ENCODE measurements at regions not wholly inside any gene's neighbourhood (a gene's known extent, or its start where the extent isn't known, plus 50 kb on each side); places are given as distances from the start of the nearest gene placed in this dataset.

GRCh38 chr20:3306068-3306467 is 67.1 kb upstream of the SLC4A11 start (continued):
- TF ChIP-seq ZNF462 (CRISPR knock-in tag; IDR thresholded peaks at IDR 0.05) (no peak), ZNF331 (CRISPR knock-in tag; IDR thresholded peaks at IDR 0.05; ENCODE audit: low read depth) (no peak), STAT1 (IDR thresholded peaks at IDR 0.05; ENCODE audit: unreplicated experiment) (no peak)

GRCh38 chr20:3304456-3304855 is 65.5 kb upstream of the SLC4A11 start:
- no peak for ATAC-seq
- no peaks in the 10 kb centered on the region for H3K36me3 ChIP-seq (ENCODE audit: insufficient read depth)
- H3K4me3 Mint-ChIP-seq, result no peak overlapping the region
- TF ChIP-seq ZNF114 (CRISPR knock-in tag; IDR thresholded peaks at IDR 0.05) (no peak), EZH2 (IDR thresholded peaks at IDR 0.05; ENCODE audit: low read depth, unreplicated experiment) (no peak), REST (IDR thresholded peaks at IDR 0.05; ENCODE audit: unreplicated experiment) (no peak), CTCF (conservative IDR thresholded peaks at IDR 0.05; ENCODE audit: low read depth in 2 of 2) (no peak)

More at GRCh38 chr20:3304456-3304855, 65.5 kb upstream of the SLC4A11 start:
- H3K4me1 ChIP-seq (ENCODE audit: insufficient read depth), result no peaks in the 10 kb centered on the region
- no peak overlapping the region for H3K27ac ChIP-seq (ENCODE audit: low read depth)
- no peaks in the 10 kb centered on the region for H3K9me3 Mint-ChIP-seq
- DNase-seq (ENCODE audit: low spot score), result no peak
- no peak overlapping the region for H3K4me2 ChIP-seq
- no peak overlapping the region for H2AFZ ChIP-seq
- no peaks in the 10 kb centered on the region for H3K36me3 Mint-ChIP-seq (ENCODE audit: low read depth)
- peaks cover 2% of the 10 kb centered on the region for H3K4me1 Mint-ChIP-seq
- no peaks in the 10 kb centered on the region for H4K20me1 ChIP-seq (replicated peaks; ENCODE audit: insufficient read depth)
- no peaks in the 10 kb centered on the region for H3K27me3 ChIP-seq (ENCODE audit: insufficient read depth)
- peaks cover 6% of the 10 kb centered on the region for H3K27me3 Mint-ChIP-seq (ENCODE audit: insufficient read depth, low read depth, poor library complexity)
- H3K79me2 ChIP-seq (replicated peaks; ENCODE audit: insufficient read depth), result no peaks in the 10 kb centered on the region
- H3K27ac Mint-ChIP-seq, result no peak overlapping the region
- H3K4me3 ChIP-seq, result no peak overlapping the region
- H3K9me2 ChIP-seq (ENCODE audit: insufficient read depth), result no peaks in the 10 kb centered on the region
- no peaks in the 10 kb centered on the region for H3F3A ChIP-seq (replicated peaks; ENCODE audit: low read depth)
